ENCODE measurements at regions not wholly inside any gene's neighbourhood (a gene's known extent, or its start where the extent isn't known, plus 50 kb on each side); places are given as distances from the start of the nearest gene placed in this dataset.

DNA sequence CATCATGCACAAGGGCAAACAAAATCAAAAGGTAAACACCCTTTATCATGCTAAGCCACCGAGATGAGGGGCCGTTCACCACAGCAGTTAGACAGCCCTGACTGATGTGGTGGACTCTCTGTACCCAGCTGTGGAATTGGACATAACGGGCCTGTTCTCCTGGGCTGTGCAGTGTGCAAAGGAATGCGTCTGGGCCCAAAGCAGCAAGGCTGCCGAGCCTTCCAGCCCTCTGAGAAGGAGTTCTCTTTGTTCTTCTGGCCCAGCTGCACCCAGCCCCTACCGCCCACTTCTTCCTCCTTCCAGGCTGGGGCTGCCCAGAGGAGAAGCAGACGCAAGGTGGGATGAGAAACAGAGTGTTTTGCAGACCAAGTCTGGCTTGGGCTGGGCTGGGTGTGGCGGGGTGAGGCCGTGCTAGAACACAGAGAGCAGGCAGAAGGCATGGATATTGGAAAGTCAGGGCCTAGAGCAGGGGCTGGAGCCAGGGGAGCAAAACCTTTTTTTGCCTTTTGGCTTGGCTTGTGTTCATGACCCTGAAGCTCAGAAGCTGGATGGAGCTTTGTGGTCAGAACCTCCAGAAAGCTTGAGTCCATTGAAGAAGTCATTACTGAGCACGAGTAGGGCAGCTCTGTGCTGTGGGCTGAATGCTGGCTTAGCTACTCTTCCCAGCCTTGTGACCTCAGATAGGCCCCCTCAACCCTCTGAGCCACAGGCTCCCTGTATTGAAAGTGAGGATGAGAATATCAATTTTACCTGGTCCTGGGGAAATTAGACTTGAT, 49.8 kb upstream of the SH3PXD2B start:
- no peak for DNase-seq (ENCODE audit: low read depth in 4 of 4, low spot score in 3 of 4)

Measured in left renal pelvis (tissue), 4 donors.